IMR-90 (cell line): ENCODE measurements at regions not wholly inside any gene's neighbourhood (a gene's known extent, or its start where the extent isn't known, plus 50 kb on each side); places are given as distances from the start of the nearest gene placed in this dataset.

ENCODE experiments used
- CEBPB ChIP-seq: IDR thresholded peaks from 2 replicates; pipeline ENCODE4 v1.6.1; 2012; ENCODE audit warnings: low read depth, low read length, improper control_type of control experiment
- CTCF ChIP-seq: conservative IDR thresholded peaks from 2 replicates; pipeline ENCODE4 v1.5.1; 2012; ENCODE audit warnings: mild to moderate bottlenecking, low read depth, low read length, improper control_type of control experiment
- MAFK ChIP-seq: IDR thresholded peaks from 2 replicates; pipeline ENCODE4 v1.6.1; 2012; ENCODE audit warnings: low read depth, low read length, improper control_type of control experiment
- MAZ ChIP-seq: IDR thresholded peaks from 2 replicates; pipeline ENCODE4 v1.6.1; 2012; ENCODE audit warnings: low read depth, mild to moderate bottlenecking, low read length, improper control_type of control experiment, moderate library complexity, borderline replicate concordance
- NFE2L2 ChIP-seq: fragments of 150-350 bp; IDR thresholded peaks from 2 replicates; pipeline ENCODE4 v1.6.1; 2016; ENCODE audit warnings: low read depth, mild to moderate bottlenecking, low read length
- POLR2A ChIP-seq: IDR thresholded peaks from 2 replicates; pipeline ENCODE4 v1.6.1; 2012; ENCODE audit warnings: mild to moderate bottlenecking, low read depth, low read length
- RAD21 ChIP-seq: IDR thresholded peaks from 2 replicates; pipeline ENCODE4 v1.6.1; 2012; ENCODE audit warnings: low read length, improper control_type of control experiment
- RCOR1 ChIP-seq: IDR thresholded peaks from 2 replicates; pipeline ENCODE4 v1.6.1; 2012; ENCODE audit warnings: mild to moderate bottlenecking, low read length, improper control_type of control experiment; ENCODE audit not compliant: insufficient replicate concordance
- RFX5 ChIP-seq: IDR thresholded peaks from 2 replicates; pipeline ENCODE4 v1.8.0; 2012; ENCODE audit warnings: low read depth, mild to moderate bottlenecking, low read length, moderate library complexity
- SMC3 ChIP-seq: fragments of 150-350 bp; IDR thresholded peaks from 2 replicates; pipeline ENCODE4 v1.6.1; 2016; ENCODE audit warnings: low read depth, mild to moderate bottlenecking, antibody characterized with exemption, low read length, moderate library complexity
- USF2 ChIP-seq: fragments of 150-350 bp; IDR thresholded peaks from 2 replicates; pipeline ENCODE4 v1.6.1; 2017; ENCODE audit warnings: mild to moderate bottlenecking, antibody characterized with exemption, low read length, low read depth

- TF ChIP-seq CTCF (no peak), MAFK (no peak), RCOR1 (no peak), NFE2L2 (no peak), SMC3 (no peak), POLR2A (no peak), CEBPB (no peak), RFX5 (no peak), RAD21 (no peak), USF2 (no peak), MAZ (no peak)
Observed at GRCh38 chr3:180097626-180098025, 60.9 kb upstream of the PEX5L start.
